KMS-11 (cell line): ENCODE measurements at regions not wholly inside any gene's neighbourhood (a gene's known extent, or its start where the extent isn't known, plus 50 kb on each side); places are given as distances from the start of the nearest gene placed in this dataset.
"Not testable (repeated sequence)": the region's sequence is repeated elsewhere in the genome, so short reads cannot be mapped to it uniquely, and the experiment has no call there.

Experiments
- H2AFZ ChIP-seq: fragments of 200-600 bp; sonication (generic); 2 replicates; pipeline ENCODE4 v1.6.1; 2016; ENCODE audit warnings: antibody characterized with exemption, mixed run types, low read depth
- H3K27ac ChIP-seq: fragments of 200-600 bp; sonication (generic); 2 replicates; pipeline ENCODE4 v1.6.1; 2016; ENCODE audit warnings: mild to moderate bottlenecking, mixed run types
- H3K27me3 ChIP-seq: fragments of 200-600 bp; sonication (generic); 2 replicates; pipeline ENCODE4 v1.6.1; 2017; ENCODE audit warnings: mild to moderate bottlenecking, low read depth, mixed run types, moderate library complexity; ENCODE audit not compliant: insufficient read depth
- H3K36me3 ChIP-seq: fragments of 200-600 bp; sonication (generic); 2 replicates; pipeline ENCODE4 v1.6.1; 2017; ENCODE audit warnings: mild to moderate bottlenecking, mixed run types; ENCODE audit not compliant: insufficient read depth
- H3K4me1 ChIP-seq: fragments of 200-600 bp; sonication (generic); 2 replicates; pipeline ENCODE4 v1.6.1; 2016; ENCODE audit warnings: mild to moderate bottlenecking, low read depth, mixed run types; ENCODE audit not compliant: poor library complexity, severe bottlenecking
- H3K4me2 ChIP-seq: fragments of 200-600 bp; sonication (generic); 2 replicates; pipeline ENCODE4 v1.7.0; 2016; ENCODE audit warnings: mild to moderate bottlenecking, mixed run types
- H3K4me3 ChIP-seq: fragments of 200-600 bp; sonication (generic); IDR thresholded peaks from 2 replicates; pipeline ENCODE4 v1.6.1; 2017; ENCODE audit warnings: low read depth, low read length, mixed read lengths; ENCODE audit not compliant: insufficient read depth
- H3K79me2 ChIP-seq: fragments of 200-600 bp; sonication (generic); 2 replicates; pipeline ENCODE4 v1.6.1; 2016; ENCODE audit warnings: low read depth, mixed run types; ENCODE audit not compliant: insufficient read depth
- H3K9ac ChIP-seq: fragments of 200-600 bp; sonication (generic); 2 replicates; pipeline ENCODE4 v1.6.1; 2016; ENCODE audit warnings: mild to moderate bottlenecking, mixed run types
- H4K20me1 ChIP-seq: fragments of 200-600 bp; sonication (generic); 2 replicates; pipeline ENCODE4 v1.6.1; 2016; ENCODE audit warnings: mild to moderate bottlenecking, mixed run types; ENCODE audit not compliant: insufficient read depth
- TF ChIP-seq, protein P1 (sequence below): fragments of 200-600 bp; sonication (generic); conservative IDR thresholded peaks from 2 replicates; pipeline ENCODE4 v1.6.1; 2017; ENCODE audit warnings: low read depth, mild to moderate bottlenecking, antibody characterized with exemption, low read length, moderate library complexity, mixed read lengths

DNA sequence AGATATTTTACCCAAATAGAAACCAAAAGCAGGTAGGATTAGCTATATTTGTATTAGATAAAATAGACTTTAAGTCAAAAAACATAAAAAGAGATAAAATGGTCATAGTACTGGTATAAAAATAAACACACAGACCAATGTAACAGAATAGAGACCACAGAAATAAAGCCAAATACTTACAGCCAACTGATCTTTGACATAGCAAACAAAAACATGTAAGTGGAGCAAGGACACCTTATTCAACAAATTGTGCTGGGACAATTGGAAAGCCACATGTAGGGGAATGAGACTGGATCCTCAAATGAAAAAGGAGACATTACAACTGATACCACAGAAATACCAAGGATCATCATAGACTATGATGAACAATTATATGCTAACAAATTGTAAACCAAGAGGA, 94.5 kb upstream of the SIRPG start:
- Histone ChIP-seq H3K36me3 (no peaks in the 10 kb centered on the region), H3K4me2 (no peak overlapping the region)

DNA sequence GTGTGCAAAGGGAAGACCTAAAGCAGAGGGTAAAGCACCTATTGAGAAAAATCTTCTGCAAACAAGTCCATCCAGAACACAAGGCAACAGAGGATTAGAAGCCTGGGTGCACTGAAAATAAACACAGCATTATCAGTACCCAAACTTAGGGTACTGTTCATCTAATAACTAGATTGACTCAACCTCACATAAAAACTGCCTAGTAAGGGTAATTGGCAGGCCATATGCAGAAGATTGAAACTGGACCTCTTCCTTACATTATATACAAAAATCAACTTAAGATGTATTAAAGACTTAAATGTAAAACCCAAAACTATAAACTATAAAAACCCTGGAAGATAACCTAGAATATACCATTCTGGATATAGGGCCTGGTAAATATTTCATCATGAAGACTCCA, 91.2 kb upstream of the SIRPG start:
- no peaks in the 10 kb centered on the region for H3K27me3 ChIP-seq
- no peak overlapping the region for H3K4me3 ChIP-seq
- H3K36me3 ChIP-seq = no peaks in the 10 kb centered on the region
- H4K20me1 ChIP-seq = no peaks in the 10 kb centered on the region
- no peaks in the 10 kb centered on the region for H3K79me2 ChIP-seq
- no peak overlapping the region for H3K27ac ChIP-seq
- H3K4me1 ChIP-seq = no peaks in the 10 kb centered on the region
- no peak overlapping the region for H3K4me2 ChIP-seq
- no peak overlapping the region for H3K9ac ChIP-seq
- no peak overlapping the region for H2AFZ ChIP-seq
- TF ChIP-seq, protein P1, sequence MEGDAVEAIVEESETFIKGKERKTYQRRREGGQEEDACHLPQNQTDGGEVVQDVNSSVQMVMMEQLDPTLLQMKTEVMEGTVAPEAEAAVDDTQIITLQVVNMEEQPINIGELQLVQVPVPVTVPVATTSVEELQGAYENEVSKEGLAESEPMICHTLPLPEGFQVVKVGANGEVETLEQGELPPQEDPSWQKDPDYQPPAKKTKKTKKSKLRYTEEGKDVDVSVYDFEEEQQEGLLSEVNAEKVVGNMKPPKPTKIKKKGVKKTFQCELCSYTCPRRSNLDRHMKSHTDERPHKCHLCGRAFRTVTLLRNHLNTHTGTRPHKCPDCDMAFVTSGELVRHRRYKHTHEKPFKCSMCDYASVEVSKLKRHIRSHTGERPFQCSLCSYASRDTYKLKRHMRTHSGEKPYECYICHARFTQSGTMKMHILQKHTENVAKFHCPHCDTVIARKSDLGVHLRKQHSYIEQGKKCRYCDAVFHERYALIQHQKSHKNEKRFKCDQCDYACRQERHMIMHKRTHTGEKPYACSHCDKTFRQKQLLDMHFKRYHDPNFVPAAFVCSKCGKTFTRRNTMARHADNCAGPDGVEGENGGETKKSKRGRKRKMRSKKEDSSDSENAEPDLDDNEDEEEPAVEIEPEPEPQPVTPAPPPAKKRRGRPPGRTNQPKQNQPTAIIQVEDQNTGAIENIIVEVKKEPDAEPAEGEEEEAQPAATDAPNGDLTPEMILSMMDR = no peak

More for the DNA sequence above, 94.5 kb upstream of the SIRPG start:
- no peak overlapping the region for H2AFZ ChIP-seq
- no peaks in the 10 kb centered on the region for H3K4me1 ChIP-seq
- H3K79me2 ChIP-seq = no peaks in the 10 kb centered on the region
- TF ChIP-seq, protein P1 = no peak
- no peaks in the 10 kb centered on the region for H4K20me1 ChIP-seq
- no peak overlapping the region for H3K4me3 ChIP-seq
- no peak overlapping the region for H3K27ac ChIP-seq
- H3K27me3 ChIP-seq = no peaks in the 10 kb centered on the region
- no peak overlapping the region for H3K9ac ChIP-seq

DNA sequence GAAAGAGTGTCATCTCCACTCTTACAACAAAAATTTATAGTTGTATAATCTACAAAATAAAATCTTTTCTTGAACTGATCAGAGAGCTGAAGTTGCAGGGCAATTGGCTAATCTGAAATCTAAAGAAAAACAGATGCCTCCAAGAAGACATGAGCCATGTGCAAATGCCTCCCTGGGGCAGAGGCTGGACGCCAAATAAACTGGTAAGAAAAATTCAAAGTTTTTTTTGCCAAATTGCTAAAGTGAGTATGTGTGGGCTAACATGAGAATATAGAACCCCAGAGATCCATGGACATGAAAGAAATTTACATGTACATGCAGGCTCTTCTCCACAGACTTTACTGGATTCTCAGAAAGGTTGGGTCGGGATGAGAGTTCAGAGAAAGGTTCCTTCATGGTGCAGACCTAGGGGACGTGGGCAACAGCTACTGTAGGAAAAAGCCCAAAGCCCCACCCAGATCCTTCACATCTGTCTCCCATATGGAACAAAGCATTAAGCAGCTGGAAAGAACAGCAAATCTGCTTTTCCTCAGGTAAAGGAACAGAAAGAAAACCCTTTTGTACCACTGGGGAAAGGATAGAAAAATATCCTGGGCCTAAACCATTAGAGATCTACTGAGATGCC, 90.5 kb upstream of the SIRPG start:
- no peak overlapping the region for H3K9ac ChIP-seq
- no peaks in the 10 kb centered on the region for H3K27me3 ChIP-seq
- H3K4me1 ChIP-seq = no peaks in the 10 kb centered on the region
- H3K79me2 ChIP-seq = no peaks in the 10 kb centered on the region
- H3K4me3 ChIP-seq = no peak overlapping the region
- TF ChIP-seq, protein P1 = no peak
- H4K20me1 ChIP-seq = no peaks in the 10 kb centered on the region
- no peak overlapping the region for H3K27ac ChIP-seq
- no peak overlapping the region for H3K4me2 ChIP-seq
- no peak overlapping the region for H2AFZ ChIP-seq
- no peaks in the 10 kb centered on the region for H3K36me3 ChIP-seq

DNA sequence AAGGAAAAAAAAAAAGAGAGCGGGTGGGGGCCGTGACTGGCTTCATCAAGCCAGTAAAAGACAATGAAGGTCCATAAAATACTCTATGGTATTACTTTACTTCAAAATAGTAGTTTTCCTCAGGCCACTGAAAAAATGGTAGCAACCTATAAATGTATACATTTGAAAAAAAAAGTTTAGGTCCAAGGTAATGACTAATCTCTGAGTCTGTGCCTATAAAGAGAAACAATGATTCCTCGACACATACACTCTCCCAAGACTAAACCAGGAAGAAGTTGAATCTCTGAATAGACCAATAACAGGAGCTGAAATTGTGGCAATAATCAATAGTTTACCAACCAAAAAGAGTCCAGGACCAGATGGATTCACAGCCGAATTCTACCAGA, 84.5 kb upstream of the SIRPG start:
- not testable (repeated sequence) for H3K4me1 ChIP-seq, H3K9ac ChIP-seq, H3K4me2 ChIP-seq, H4K20me1 ChIP-seq, H3K36me3 ChIP-seq, H2AFZ ChIP-seq, H3K4me3 ChIP-seq, H3K27ac ChIP-seq, H3K27me3 ChIP-seq, H3K79me2 ChIP-seq

DNA sequence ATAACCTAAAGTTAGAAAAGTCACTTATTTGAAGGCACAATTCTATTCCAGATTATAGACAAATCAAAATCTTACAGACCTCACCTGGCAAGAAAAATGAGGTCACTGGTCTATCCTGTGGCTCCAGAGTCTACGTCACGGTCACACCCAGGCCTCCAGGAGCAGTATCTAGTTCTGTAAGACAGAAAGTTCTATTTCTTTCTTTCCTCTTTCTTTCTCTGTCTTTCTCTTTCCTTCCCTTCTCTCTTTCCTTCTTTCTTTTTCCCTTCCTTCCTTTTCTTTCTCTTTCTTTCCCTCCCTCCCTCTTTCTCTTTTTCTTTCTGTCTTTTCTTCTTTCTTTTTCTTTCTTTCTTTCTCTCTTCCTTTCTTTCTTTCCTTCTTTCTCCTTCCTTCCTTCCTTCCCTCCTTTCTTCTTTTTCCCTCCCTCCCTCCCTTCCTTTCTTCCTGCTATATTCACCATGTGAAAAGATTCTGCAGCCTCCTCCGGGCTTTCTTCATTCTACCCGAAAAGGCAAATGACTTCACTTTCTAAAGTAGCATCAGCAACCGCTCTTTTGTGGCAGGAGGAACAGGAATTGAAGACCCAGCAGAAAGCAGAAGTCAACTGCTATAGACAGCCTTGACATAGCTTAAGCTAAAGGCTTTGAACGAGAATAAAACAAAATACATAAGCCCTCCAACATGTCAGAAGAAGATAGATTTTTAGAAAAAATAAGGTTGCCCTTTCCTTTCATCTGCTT, 83.9 kb upstream of the SIRPG start:
- Histone ChIP-seq H3K4me3 (no peak overlapping the region), H3K36me3 (no peaks in the 10 kb centered on the region), H4K20me1 (no peaks in the 10 kb centered on the region), H3K27me3 (no peaks in the 10 kb centered on the region), H2AFZ (no peak overlapping the region), H3K4me1 (no peaks in the 10 kb centered on the region), H3K79me2 (no peaks in the 10 kb centered on the region), H3K9ac (no peak overlapping the region), H3K27ac (no peak overlapping the region), H3K4me2 (no peak overlapping the region)
- TF ChIP-seq, protein P1 = no peak
